CD4-positive, alpha-beta T cell treated with Interferon alpha-2 for 1 hour (primary cell): ENCODE measurements at regions not wholly inside any gene's neighbourhood (a gene's known extent, or its start where the extent isn't known, plus 50 kb on each side); places are given as distances from the start of the nearest gene placed in this dataset.
"Not testable (repeated sequence)": the region's sequence is repeated elsewhere in the genome, so short reads cannot be mapped to it uniquely, and the experiment has no call there.

Source experiments
- DNase-seq, 2 donors: peaks; one replicate each; pipeline ENCODE4 v3.0.0-alpha.2; 2020 to 2022

DNA sequence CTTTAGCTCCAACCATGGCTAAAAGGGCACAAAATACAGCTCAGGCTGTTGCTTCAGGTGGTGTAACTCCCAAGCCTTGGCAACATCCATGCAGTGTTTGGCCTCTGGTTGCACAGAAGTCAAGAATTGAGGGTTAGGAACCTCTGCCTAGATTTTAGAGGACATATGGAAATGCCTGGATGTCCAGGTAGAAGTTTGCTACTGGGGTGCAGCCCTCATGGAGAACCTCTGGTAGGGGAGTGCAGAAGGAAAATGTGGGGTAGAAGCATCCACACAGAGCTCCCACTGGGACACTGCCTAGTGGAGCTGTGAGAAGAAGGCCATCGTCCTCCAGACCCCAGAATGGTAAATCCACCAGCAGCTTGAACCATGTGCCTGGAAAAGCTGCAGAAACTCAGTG lies 1453.8 kb upstream of the EYS start:
- DNase-seq: no peak

DNA sequence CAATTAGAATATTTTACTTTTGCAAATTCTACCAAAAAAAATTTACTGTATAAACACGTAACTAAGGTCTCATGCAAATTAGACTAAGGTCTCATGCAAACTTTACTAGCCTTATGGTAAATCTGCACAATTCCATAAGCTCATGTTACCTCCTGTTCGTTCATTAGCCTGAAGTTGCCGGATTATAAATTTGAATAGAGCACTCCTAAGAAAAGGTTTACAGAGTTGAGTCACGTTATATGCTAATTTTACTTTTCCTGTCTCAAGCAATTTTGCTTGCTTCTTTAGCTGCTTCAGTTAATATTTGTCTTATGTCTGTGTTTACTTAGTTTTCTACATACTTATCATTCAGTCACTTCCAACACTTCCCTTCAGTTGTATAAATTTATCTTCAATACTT lies 1434.0 kb upstream of the EYS start:
- DNase-seq: no peak

DNA sequence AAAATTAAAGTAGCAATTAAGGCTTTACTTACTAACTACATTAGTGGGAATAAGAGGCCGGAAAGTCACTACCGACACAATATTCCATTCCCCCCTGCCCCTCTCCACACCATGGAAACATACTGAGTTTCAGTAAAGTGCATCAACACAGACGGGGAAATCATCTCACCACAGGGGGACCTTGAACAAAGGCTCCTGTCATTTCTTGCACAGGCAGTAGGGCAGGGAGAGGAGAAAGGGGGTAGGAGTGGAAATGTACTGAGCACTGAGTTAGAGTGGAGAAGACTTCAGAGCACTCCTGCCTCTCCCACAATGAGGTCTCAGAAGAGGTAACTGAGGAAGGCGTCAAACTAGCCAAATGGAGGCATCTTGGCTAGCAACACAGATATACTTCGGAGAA lies 1426.9 kb upstream of the EYS start:
- DNase-seq: no peak

DNA sequence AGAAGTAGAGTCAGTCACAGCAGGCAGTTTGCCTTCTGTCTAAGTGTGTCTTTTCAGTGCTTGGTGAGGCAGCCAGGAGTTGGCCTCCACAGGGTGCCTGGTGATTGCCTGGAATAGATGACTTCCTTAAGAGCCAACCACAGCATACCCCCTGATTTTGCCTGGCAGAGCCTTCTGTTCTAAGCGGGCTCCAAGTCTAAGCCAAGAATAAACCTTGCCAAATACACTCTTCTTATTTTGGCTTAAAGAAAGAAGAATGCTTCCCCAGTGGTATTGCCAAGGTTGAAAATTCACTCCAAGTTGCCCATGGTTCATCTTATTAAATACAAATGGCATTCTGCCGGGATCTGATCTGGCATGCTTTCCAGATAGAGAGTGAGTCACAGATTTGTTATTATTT lies 1424.8 kb upstream of the EYS start:
- DNase-seq: no peak

DNA sequence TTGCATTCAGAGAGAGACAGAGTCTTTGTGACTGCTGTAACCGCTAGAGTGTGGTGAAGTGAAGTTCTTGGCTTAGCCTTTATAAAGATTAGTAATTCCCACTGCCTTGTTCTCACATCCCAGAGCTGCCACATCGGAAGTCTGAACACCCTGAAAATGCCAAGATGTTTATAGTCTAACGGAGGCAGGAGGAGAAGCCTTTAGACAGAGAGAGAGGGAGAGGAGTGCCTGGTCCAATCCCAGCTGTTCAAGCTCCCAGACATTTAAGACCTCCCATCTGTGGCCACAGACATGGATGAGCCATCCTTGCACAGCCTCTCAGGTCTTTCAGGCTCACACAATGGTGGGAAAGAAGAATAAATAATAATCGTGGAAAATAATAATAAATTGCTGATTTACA lies 1422.8 kb upstream of the EYS start:
- no peak for DNase-seq

DNA sequence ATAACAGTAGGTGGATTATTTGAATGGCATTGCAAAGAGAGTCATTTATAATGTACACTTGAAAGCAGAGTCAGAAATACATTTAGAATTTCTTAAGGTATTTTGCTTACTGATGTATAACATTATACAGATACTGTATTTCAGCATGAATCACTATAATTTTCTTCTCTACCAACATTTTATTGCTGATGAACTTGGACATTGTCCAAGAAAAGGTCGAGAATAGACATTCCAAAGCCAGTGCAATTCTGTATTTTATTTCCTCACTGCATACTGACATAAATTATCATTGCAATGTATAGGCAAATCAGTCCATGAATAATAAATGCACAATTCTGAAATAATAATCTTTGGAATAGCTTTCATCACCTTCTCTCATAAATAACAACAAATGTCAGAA lies 1420.0 kb upstream of the EYS start:
- DNase-seq: no peak

DNA sequence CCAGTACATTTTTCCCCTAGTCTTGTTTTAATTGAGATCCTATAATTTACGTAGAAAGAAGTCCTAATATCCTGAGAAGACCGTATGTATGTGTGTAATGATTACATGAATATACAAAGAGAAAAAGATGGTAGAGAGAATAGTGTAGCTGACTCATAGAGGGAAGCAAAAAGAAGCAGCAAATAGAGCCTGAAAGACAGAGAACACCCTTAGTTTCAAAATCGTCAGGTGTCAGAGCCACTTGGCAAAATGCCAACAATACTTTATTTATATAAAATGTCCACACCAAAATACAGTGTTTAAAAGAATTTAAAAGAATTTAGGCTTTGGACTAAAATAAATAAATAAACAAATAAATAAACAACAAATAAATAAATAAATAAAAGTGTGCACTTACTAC lies 1414.1 kb upstream of the EYS start:
- DNase-seq: no peak

DNA sequence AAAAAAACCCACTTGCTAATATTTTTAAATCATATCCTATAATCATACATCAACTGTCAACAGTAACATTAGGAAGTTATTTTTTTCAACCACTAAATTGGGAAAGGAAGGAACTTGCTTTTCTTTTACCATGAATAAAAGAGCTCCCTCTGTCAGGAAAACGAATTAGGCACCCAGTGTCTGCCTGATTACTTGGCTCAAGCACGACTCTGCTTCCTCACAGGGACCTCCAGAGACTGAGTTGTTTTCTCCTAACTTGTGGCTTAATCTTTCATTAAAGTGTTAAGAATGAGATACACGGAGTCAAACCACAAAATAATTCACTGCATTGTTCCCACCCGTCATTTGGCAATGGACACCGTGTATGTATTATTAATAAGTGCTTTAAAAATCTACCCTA lies 1405.1 kb upstream of the EYS start:
- DNase-seq: no peak

DNA sequence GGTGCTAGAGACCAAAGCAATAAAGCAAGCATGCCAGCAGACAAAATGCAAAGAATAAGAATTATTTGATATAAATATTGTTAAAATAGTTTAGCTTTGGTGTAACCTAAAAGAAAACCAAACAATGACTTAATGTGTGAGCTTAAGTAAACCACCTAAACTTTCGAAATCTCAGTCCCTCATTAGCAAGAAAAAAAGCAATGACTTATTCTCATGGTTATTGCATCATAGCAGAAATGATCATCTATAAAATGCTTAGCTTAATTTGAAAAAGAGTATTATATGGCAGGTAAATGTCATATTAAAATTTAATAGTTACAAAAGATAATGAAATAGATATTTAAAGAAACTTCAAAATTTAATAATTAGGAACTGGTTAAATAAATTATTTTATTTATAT lies 1395.7 kb upstream of the EYS start:
- DNase-seq: no peak

DNA sequence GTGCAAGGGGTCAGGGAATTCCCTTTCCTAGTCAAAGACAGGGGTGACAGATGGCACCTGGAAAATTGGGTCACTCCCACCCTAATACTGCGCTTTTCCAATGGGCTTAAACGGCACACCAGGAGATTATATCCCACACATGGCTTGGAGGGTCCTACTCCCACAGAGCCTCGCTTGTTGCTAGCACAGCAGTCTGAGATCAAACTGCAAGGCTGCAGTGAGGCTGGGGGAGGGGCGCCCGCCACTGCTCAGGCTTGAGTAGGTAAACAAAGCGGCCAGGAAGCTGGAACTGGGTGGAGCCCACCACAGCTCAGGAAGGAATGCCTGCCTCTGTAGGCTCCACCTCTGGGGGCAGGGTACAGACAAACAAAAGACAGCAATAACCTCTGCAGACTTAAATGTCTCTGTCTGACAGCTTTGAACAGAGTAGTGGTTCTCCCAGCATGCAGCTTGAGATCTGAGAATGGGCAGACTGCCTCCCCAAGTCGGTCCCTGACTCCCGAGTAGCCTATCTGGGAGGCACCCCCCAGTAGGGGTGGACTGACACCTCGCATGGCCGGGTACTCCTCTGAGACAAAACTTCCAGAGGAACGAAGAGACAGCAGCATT lies 1388.7 kb upstream of the EYS start:
- not testable (repeated sequence) for DNase-seq

DNA sequence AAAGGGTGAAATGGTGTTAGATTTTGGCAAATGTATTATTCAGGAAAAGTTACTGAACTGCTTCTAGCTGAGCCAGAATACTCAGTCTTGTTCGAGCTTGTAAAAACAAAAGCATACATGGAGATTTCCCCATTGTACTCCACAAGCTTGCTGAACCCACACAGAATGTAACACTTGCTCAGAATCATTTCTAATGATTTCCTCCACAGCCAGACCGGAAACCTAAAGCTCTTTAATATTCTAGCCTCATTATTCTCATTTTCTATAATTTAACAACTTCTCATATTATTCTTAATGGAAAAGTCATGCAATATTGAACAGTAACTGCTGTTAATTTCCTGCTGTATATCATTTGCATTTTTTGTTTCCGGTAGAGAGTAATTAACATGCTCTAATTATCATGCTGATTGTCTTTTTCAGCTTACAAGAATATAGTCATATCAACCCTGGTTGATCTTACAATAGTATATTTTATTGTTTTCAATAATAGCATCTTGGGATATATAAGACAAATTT lies 1387.5 kb upstream of the EYS start:
- DNase-seq: no peak

DNA sequence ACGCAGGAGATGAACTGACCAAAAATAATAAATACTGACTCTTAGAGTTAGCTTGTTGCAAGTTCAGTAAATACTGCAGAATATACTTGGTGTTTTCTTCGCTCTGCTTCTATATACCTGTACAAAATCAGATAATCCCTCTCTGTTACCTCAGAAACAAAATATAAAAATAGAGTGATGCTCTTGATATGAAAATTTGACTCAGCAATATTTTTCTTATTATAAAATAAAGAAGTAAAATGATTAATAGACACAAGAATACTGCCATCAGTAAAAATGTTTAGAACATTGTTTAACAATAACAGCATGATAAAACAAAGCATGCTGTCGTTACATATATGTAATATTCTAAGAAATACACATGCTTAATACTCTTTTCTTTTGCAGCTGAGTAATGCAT lies 1366.9 kb upstream of the EYS start:
- no peak for DNase-seq

DNA sequence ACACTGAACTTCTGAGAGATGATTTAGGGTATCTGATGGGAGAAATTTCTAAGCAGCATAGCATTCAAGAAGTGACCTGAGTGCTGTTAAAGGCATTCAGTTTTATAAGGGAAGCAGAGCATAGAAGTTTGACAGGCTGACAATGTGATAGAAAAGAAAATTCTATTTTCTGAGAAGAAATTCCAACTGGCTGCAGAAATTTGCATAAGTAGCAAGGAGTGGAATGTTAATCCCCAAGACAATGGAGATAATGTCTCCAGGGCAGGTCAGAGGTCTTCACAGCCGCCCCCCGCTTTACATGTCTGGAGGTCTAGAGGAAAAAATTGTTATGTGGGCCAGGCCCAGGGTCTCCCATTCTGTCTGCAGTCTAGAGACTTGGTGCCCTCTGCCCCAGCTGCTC lies 1361.8 kb upstream of the EYS start:
- DNase-seq: no peak

DNA sequence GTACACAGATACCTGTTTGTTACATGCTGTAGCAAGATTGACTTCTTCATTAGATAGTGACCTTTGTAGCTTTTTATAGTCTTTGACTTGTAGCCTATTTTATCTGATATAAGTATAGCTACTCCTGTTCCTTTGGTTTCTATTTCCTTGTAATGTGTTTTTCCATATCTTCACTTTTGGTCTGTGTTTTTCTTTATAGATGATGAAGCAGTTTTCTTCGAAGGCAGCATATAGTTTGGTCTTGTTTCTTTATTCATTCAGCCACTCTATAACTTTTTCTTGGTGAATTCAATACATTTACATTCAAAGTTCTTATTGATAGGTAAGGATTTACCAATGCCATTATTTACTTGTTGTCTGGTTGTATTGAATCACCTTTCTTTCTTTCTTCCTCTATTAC lies 1357.3 kb upstream of the EYS start:
- DNase-seq: no peak

DNA sequence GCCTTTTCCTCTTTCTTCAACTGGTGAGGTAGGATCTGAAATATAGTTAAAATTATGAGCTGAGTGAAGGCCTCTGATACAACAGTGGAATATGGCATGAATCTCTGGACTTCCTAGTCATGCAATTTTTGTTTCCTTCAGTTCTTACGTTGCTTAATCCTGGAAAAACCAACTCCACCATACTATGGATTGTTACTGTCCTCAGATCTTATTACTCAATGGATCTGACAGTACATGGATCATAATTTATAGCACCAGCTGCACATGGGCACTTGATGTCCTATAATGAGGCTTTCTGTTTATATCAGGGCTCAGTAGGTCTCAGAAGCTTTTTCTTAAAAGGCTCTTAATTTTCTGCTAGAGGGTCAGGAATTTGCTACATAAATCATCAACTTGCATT lies 1341.0 kb upstream of the EYS start:
- DNase-seq: no peak

DNA sequence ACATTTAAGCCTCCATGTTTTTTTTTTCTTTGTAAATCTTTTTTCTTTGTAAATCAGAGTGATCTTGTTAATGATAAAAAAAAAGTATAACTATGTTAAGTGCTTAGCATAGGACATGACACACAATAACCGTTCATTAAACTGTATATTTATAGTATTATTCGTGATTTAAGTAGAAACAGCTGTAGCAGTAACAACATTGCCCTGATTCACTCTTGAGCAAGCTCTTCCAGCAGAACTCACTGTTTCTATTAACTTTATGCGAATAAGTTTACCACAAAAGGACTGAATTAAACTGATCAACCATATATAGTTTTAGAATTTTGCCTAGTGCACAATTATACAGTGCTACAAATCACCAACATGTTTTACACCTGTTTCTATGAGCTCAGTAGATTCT lies 1338.0 kb upstream of the EYS start:
- DNase-seq: no peak

DNA sequence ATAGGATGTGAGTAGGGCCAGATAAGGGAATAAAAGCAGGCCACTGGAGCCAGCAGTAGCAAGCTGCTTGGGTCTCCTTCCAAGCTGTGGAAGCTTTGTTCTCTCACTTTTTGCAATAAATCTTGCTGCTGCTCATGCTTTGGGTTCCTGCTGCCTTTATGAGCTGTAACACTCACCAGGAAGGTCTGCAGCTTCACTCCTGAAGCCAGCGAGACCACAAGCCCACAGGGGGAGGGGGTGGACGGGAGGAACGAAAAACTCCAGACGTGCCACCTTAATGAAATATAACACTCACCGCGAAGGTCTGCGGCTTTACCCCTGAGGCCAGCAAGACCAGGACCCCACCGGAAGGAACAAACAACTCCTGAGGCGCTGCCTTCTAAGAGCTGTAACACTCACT lies 1324.4 kb upstream of the EYS start:
- no peak for DNase-seq

DNA sequence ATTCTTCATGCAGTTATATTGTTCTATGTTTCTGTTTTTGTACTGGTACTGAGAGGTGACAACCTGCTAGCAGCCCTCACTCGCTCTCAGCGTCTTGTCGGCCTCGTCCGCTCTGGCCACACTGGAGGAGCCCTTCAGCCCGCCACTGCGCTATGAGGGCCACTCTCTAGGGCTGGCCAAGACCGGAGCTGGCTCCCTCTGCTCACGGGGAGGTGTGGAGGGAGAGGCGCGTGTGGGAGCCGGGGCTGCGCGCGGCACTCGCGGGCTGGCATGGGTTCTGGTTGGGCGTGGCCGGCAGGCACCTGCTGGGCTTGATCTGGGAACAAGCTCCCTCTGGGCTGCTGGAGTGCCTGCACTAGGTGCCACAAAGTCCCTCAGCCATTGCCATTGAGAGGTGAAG lies 1323.8 kb upstream of the EYS start:
- DNase-seq: no peak

DNA sequence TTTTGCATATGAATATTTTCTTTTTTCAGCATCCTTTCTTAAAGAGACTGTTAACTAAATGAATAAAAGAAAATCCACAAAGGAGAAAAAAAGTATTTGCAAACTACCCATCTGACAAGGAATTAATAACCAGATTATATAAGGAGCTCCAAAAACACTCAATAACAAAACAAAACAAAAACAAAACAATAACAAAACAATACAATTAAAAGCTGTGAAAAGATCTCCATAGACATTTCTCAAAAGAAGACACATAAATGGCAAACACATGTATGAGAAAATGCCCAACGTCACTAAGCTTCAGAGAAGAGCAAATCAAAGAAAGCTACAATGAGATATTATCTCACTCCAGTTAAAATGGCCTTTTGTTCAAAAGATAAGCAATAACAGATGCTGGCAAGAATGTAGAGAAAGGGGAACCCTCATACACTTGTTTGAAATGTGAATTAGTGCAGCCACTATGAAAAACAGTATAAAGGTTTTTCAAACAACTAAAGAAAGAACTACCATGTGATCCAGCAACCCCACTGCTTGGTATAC lies 1310.0 kb upstream of the EYS start:
- DNase-seq: no peak

DNA sequence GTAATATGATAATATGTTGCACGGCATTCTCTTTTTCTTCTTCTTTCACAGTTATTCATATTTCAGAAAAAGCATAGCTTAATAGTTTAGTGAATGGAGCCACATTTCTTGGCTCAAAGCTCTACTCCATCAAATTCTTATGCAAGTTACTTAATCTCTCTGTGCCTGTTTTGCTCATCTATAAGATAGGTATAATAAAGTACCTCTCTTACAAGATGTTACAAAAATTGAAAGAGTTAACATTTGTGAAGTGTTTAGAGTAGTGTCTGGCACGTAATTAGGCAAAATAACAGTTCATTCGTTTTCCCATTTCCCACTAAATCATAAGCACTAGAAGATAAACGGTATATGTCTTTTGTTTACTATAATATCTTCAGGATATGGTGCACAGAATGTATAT lies 1304.4 kb upstream of the EYS start:
- DNase-seq: no peak

DNA sequence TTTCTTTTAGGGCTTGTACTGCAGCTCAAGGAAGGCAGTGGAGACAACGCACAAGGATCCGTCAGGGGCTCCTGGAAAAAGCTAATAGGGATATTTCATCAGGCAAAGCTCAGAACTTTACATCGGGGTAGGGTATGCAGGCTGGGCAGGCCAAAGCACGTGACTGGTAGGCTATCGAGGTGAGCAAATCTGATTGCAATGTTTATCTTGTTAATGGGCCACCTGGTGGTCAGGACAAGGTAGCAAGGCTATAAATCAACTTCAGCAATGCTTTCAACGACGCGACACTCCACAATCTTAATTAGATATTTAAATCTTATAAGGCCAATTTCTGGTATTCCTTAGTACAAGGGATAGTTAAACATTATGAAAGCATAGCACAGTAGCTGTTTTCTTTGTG lies 1302.8 kb upstream of the EYS start:
- DNase-seq: no peak

DNA sequence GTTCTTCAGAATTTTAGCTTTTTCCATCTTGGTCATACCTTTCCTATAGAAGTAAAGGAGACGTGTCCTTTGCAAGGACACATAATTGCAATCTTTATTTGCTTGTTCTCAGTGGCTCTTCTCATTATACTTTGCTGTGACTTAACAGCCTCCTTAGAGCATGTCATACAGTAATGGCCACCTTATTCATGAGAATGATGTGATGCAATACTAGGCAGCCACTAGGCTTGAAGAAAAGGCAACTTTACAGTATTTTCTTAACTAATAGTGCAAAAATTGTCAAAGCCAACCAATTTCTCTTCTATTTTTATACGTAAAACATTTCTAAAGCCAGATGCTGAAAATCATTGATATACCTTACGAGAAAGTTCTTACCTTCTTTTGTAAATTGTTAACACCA lies 1296.8 kb upstream of the EYS start:
- DNase-seq: no peak

DNA sequence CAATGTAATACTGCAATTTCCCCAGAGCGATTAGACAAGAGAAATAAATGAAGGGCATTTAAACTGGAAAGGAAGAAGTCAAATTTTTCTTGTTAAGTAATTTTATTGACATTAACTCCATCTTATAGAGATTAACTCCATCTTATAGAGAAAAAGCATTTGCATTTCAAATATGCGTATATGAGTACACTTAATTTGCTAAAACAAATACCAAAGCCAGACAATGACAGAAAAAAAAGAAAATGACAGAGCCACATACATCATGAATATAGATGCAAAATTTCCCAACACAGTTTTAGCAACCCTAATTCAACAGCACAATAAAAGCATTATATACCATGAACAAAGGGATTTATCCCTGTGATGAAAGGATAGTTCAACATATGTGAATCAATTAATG lies 1293.1 kb upstream of the EYS start:
- no peak for DNase-seq

DNA sequence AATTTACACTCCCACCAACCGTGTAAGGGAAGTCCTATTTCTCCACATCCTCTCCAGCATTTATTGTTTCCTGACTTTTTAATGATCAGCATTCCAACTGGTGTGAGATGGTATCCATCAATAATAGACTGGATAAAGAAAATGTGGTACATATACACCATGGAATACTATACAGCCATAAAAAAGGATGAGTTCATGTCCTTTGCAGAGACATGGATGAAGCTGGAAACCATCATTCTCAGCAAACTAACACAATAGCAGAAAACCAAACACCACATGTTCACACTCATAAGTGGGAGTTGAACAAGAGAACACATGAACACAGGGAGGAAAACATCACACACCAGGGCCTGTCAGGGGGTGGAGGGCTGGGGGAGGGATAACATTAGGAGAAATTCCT lies 1290.6 kb upstream of the EYS start:
- DNase-seq: not testable (repeated sequence)

DNA sequence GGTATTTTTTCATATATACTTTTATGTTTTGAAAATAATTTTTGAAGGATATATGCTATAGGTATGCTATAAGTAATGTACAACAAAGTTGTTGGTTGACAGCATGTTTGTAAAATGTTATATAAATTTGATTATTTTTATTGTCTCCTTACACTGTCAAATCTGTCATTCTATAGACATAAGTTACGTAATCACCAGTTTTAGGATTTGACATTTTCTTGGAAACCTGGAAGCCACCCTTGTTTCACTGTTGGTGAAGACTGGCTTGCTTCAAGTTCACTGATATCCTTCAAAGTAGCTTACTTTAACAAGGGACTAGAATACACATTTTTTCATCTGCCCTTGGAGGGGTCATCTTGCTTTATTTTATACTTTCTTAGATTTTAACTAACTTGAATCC lies 1288.6 kb upstream of the EYS start:
- no peak for DNase-seq

DNA sequence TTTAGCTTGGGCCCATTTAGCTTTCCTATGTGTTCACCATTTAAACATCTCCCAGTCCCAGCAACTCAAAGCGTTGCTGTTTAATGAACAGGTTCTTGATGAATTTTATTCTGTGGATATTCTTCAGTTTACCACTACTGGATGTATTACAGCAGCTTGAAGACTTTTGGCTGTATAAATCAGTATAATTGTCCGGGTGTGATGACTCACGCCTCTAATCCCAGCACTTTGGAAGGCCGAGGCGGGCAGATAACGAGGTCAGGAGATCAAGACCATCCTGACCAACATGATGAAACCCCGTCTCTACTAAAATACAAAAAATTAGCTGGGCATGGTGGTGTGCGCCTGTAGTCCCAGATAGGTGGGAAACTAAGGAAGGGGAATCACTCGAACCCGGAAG lies 1286.7 kb upstream of the EYS start:
- not testable (repeated sequence) for DNase-seq
